Sigmoid colon (tissue), 4 donors: ENCODE measurements at regions not wholly inside any gene's neighbourhood (a gene's known extent, or its start where the extent isn't known, plus 50 kb on each side); places are given as distances from the start of the nearest gene placed in this dataset.

Experiments used
- CTCF ChIP-seq, 4 experiments: fragments of 450-650 bp in 3 of 4; fragments of 200-600 bp in 1 of 4; IDR thresholded peaks; one replicate each; pipeline ENCODE4 v1.5.1; 2016 to 2019; ENCODE audit warnings: antibody characterized with exemption in 4 of 4, mild to moderate bottlenecking in 3 of 4, moderate library complexity in 2 of 4
- EP300 ChIP-seq, 4 donors: sonication (generic); formaldehyde crosslinking; IDR thresholded peaks; one replicate each; pipeline ENCODE4 v1.6.1; 2017; ENCODE audit warnings: antibody characterized with exemption in 4 of 4
- POLR2A ChIP-seq, 2 donors: fragments of 450-650 bp; IDR thresholded peaks; one replicate each; pipeline ENCODE4 v1.6.1; 2016; ENCODE audit warnings: antibody characterized with exemption in 2 of 2, mild to moderate bottlenecking in 2 of 2, moderate library complexity in 2 of 2

DNA sequence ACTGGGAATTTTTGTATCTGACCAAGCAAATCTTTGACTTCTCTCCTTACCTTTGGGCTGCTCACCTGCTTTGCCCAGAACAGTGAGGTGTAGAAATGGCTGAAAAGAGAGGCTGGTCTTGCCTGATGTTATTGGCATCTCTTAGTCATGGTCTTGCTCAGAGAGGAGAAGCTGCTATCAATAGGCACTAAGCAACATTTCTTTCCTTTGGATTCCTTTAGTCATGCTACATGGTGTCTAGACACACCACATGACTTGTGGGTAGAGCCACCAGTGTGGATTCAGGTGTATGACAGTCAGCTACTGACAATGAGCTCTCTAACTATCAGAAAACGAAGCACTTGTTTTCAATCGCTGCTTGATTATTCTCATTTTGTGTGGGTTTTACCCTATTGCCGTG lies 341.3 kb upstream of the DCC start:
- no peak for TF ChIP-seq CTCF (IDR thresholded peaks at IDR 0.05)
- no peak for TF ChIP-seq EP300 (IDR thresholded peaks at IDR 0.05)
- no peak for TF ChIP-seq POLR2A (IDR thresholded peaks at IDR 0.05)
